ENCODE measurements at regions not wholly inside any gene's neighbourhood (a gene's known extent, or its start where the extent isn't known, plus 50 kb on each side); places are given as distances from the start of the nearest gene placed in this dataset.
"Not testable (repeated sequence)": the region's sequence is repeated elsewhere in the genome, so short reads cannot be mapped to it uniquely, and the experiment has no call there.

DNA sequence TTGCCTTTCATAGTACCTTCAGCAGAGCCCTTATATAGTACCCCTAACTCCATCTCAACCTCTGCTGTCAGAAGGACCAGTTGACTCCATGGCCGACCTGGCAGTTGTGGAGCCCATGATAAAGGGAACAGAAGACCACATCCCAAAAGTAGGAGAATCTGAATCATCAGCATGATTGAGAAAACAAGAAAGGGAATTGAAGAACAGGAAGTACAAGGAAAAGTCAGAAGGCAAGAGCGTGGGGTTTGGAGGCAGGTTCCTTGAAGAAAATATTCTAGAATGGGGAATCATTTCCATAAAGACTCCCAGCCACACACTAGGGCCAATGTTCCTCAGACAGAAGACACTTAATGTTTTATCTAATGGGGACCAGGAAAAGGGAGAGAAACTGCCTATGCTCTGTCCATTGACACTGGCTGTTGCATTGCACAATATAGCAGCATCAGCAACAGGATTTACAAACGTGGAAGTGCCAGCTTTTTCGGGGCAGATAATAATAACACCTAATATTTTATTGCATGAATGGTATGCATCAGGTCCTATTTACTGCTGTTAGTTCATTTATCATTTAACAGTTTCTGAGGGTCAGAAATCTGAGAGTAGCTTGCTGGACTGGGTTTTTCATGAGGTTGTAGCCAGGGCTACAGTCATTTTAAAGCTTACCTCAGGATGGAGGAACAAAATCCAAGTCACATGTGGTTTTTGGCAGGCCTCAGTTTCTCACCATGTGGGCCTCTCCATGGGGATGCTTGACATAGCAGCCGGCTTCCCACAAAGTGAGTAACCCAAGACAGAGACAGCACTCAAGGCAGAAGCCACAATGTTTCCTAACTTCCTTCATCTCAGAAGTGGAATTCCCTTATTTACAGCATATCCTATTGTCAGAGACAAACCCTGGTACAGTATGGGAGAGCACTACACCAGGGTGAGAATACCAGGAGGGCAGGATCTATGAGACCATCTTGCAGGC, 483.4 kb downstream of the PLPP3 start:
- DNase-seq: no peak
- no peak overlapping the region for H3K27ac Mint-ChIP-seq
- CTCF ChIA-PET: interaction anchor here (0.6 kb wide), 1 partner anchor 1437 kb away, joined by 3 read pairs; no protein-coding TSS in a partner anchor

DNA sequence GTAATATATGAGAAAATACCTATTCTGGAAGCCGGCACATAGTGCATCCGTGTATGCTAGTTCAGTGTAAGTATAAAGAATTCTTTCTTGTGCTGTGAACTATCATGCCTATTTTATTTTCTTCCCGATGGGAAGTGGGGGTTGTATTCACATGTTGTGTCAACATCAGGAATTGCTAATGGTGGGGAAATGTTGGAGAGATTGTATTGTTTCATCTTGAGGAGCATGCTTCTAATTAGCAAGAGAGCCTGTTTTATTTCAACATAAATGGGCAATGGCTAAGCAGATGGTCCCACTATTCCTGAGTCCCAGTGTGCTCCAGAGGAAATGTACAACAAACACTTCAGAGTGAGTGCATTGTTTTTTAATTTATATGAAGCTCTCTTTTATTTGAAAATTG, 485.2 kb downstream of the PLPP3 start:
- peaks cover 2% of the 10 kb centered on the region for H3K9me3 Mint-ChIP-seq
- DNase-seq: no peak
- no peaks in the 10 kb centered on the region for H3K27me3 Mint-ChIP-seq
- H3K4me3 Mint-ChIP-seq: no peak overlapping the region
- no peak overlapping the region for H3K27ac Mint-ChIP-seq
- no peaks in the 10 kb centered on the region for H3K4me1 Mint-ChIP-seq
- H3K36me3 Mint-ChIP-seq: no peaks in the 10 kb centered on the region
- CTCF ChIA-PET: no interaction called here

More for the DNA sequence above, 483.4 kb downstream of the PLPP3 start:
- no peaks in the 10 kb centered on the region for H3K27me3 Mint-ChIP-seq
- no peaks in the 10 kb centered on the region for H3K36me3 Mint-ChIP-seq
- peaks cover 2% of the 10 kb centered on the region for H3K9me3 Mint-ChIP-seq
- no peak overlapping the region for H3K4me3 Mint-ChIP-seq
- H3K4me1 Mint-ChIP-seq: no peaks in the 10 kb centered on the region

DNA sequence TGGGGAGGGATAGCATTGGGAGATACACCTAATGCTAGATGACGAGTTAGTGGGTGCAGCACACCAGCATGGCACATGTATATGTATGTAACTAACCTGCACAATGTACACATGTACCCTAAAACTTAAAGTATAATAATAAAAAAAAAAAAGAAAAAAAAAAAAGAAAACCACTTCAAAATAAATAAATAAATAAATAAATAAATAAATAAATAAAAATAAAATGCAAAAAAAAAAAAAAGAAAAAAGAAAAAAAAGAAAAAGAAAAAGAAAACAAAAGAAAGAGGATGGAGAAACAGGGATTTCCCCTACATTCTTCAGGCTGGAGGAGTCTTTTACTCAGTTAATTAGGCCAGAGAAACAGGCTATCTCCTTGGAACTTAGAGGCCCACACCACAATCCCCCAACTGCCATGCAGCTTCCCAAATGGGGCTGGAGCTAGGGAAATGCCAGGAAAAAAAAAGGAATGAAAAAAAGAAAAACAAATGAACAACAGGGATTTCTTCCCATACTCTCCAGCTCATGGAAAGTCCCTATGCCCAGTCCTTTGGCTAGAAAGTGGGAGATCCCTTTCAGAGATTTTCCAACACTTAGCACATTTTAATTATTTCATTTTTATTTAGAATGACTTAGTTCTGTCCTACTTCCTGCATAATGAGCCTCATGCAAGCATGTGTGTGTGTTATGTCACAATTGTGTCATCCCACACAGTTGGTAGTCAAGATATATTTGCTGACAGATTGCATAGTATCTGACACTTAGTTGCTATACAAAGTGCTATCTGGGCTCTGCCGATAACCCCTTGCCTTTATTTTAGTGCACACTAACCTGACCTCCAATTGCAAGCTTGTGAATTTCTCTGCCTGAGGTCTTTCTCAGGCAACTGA, 486.4 kb downstream of the PLPP3 start:
- CTCF ChIA-PET: no interaction called here

DNA sequence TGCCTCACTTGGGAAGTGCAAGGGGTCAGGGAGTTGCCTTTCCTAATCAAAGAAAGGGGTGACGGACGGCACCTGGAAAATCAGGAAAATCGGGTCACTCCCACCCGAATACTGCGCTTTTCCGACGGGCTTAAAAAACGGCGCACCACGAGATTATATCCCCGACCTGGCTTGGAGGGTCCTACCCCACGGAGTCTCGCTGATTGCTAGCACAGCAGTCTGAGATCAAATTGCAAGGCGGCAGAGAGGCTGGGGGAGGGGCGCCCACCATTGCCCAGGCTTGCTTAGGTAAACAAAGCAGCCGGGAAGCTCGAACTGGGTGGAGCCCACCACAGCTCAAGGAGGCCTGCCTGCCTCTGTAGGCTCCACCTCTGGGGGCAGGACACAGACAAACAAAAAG, 489.5 kb downstream of the PLPP3 start:
- H3K9me3 Mint-ChIP-seq, H3K4me3 Mint-ChIP-seq, H3K27me3 Mint-ChIP-seq, H3K27ac Mint-ChIP-seq, DNase-seq, CTCF ChIA-PET, H3K36me3 Mint-ChIP-seq, H3K4me1 Mint-ChIP-seq: not testable (repeated sequence)

More for the DNA sequence above, 486.4 kb downstream of the PLPP3 start:
- Mint-ChIP-seq H3K4me1 (no peaks in the 10 kb centered on the region), H3K4me3 (no peak overlapping the region), H3K27ac (no peak overlapping the region), H3K36me3 (no peaks in the 10 kb centered on the region), H3K9me3 (peaks cover 5% of the 10 kb centered on the region), H3K27me3 (no peaks in the 10 kb centered on the region)
- DNase-seq: no peak

DNA sequence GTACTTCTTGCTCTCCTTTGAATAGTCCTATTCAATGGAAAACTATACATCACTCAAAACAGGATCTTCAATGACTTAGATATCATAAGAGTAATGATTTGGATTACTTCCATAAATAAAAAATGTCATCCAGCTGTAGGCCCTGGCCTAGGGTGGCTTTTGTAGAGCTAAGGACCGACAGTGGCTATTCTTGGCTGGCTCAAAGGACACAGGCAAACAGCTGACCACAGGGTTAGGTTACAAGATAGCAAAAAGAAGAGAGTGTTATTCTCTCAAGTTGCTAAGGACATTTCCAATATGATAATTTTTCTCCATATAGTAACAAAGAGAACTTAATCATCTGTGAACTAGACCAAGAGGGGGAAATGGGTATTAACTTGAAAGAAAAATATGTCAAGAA, 495.1 kb downstream of the PLPP3 start:
- H3K9me3 Mint-ChIP-seq: peaks cover 5% of the 10 kb centered on the region
- H3K36me3 Mint-ChIP-seq: no peaks in the 10 kb centered on the region
- DNase-seq: no peak
- H3K4me1 Mint-ChIP-seq: no peaks in the 10 kb centered on the region
- CTCF ChIA-PET: no interaction called here
- H3K27ac Mint-ChIP-seq: no peak overlapping the region
- H3K27me3 Mint-ChIP-seq: no peaks in the 10 kb centered on the region
- H3K4me3 Mint-ChIP-seq: no peak overlapping the region

DNA sequence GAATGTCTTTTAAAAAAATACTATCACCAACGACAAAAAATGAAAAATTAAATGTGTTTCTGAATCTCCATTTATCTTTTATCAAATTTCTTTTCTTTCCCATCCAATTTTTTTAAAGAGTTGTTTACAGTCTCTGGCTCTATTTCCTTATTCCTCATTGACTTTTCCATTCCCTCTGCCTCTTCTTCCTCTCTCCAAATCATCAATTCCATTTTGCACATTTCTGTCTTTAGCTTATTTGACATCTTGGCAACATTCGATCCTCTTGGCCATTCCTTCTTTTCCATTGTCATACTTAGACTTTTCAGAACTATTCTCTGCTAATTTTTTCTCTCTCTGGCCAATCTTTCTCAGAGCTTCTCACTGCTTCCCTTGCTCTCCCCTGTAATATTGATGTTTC, 497.6 kb downstream of the PLPP3 start:
- H3K27ac Mint-ChIP-seq: no peak overlapping the region
- no peaks in the 10 kb centered on the region for H3K9me3 Mint-ChIP-seq
- H3K36me3 Mint-ChIP-seq: no peaks in the 10 kb centered on the region
- no peak overlapping the region for H3K4me3 Mint-ChIP-seq
- no peak for DNase-seq
- CTCF ChIA-PET: no interaction called here
- H3K4me1 Mint-ChIP-seq: no peaks in the 10 kb centered on the region
- H3K27me3 Mint-ChIP-seq: no peaks in the 10 kb centered on the region

DNA sequence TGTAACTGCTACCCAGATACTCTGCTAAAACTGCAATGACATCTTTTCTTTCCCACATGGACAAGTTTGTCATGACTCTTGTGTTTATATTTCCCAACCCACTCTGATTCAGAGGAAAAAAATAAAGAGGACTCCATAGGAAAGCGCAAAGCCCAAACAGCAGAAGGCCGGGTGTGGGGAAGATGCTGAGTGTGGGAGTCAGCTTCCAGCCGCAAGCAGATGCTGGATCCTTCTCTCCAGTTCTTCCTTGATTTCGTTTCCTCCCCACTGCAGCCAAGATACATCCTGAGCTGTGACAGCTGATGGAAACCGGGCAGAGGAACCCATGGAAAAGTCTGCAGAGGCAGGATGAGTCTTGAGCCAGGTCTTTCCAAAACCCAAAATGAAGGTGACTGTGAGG, 498.2 kb downstream of the PLPP3 start:
- H3K27me3 Mint-ChIP-seq: no peaks in the 10 kb centered on the region
- CTCF ChIA-PET: no interaction called here

DNA sequence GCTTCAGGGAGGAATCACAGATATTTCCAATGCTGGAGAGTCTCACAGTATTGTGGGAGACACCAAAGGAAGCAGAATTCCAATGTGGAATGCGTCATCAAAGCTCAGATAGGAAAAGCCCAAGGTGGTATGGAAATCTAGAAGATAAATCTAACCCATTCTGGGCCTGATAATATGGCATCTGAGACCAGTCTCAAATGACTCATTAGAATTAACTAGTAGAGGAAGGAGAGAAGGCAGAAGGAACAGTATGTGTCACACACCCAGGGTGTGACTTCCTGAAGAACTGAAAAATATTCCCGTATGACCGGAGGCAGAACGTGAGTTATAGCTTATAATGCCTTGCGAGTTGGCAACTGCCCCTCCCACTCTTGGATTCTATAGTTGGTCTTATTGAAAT, 499.2 kb downstream of the PLPP3 start:
- Mint-ChIP-seq H3K27ac (no peak overlapping the region), H3K9me3 (no peaks in the 10 kb centered on the region), H3K36me3 (no peaks in the 10 kb centered on the region), H3K27me3 (no peaks in the 10 kb centered on the region), H3K4me3 (no peak overlapping the region), H3K4me1 (no peaks in the 10 kb centered on the region)
- CTCF ChIA-PET: no interaction called here
- no peak for DNase-seq

More for the DNA sequence above, 498.2 kb downstream of the PLPP3 start:
- DNase-seq: no peak
- Mint-ChIP-seq H3K36me3 (no peaks in the 10 kb centered on the region), H3K4me3 (no peak overlapping the region), H3K27ac (no peak overlapping the region), H3K9me3 (no peaks in the 10 kb centered on the region), H3K4me1 (no peaks in the 10 kb centered on the region)

DNA sequence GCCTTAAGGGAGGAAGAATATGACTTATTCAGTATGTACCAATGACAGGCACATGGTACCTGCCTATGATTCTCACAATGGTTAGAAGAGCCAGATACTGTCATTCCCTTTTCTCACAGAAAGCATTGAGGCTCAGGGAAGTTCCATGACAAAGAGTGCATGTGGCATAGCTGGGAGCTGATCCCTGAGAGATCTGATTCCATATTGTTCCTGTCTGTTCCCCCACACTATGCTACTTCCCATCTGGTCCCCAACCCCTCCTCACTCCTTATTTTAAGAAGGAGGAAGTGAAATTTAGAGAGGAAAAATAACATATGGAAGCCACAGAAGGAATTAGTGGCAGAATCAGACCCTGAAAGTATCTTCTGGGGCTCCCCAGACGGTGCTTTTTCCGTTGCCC, 500.0 kb downstream of the PLPP3 start:
- CTCF ChIA-PET: no interaction called here
- no peak for DNase-seq
- no peaks in the 10 kb centered on the region for H3K9me3 Mint-ChIP-seq
- no peaks in the 10 kb centered on the region for H3K4me1 Mint-ChIP-seq
- H3K27ac Mint-ChIP-seq: no peak overlapping the region
- no peaks in the 10 kb centered on the region for H3K27me3 Mint-ChIP-seq
- H3K4me3 Mint-ChIP-seq: no peak overlapping the region
- no peaks in the 10 kb centered on the region for H3K36me3 Mint-ChIP-seq

DNA sequence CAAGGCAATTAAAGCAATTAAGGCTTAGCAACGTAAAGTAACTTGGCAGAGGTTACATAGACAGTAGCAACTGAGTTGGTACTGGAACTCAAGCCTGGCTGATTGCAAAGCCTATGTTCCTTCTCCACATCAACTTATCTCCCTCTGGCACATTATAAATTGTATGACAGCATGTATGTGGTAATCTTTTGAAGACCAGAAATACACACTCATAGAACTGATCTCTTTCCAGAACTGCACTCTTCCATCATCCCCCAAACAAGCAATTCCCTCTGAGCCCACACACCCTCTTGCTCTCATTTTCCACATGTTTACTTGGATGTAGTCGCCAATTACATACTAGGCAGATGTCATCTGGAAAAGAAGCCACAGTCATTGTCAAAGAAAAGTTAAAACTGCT, 502.2 kb downstream of the PLPP3 start:
- CTCF ChIA-PET: no interaction called here

DNA sequence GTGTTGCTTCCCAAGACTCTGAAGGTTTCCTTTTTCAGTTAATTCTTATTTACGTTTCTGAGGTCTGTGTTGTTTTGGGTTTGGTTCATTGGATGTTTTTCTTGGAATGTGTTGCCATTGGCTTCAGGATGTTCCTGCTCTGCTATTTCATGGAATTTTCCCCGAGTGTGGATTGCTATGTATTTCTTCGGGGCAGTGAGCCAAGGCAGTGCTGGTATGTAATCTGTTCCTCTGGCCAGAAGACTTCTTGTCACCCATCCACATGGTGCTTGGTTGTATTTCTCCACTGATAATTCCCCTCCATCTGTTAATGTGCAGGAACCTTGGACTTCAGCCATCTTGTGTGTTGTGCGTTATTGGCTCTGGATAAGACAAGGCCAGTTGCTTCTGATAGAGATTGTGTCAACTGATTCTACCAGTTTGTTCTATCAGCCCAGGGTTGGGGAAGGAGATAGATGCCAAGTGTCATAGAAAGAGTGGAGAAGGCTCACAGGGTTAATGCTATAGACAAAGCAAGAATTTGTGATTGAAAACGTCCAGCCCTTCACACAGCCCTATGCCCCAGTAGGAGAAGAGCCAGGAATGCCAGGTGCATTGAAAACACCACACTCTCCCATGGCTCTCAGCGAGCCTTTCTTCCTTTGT, 505.2 kb downstream of the PLPP3 start:
- no peak for DNase-seq
- H3K27ac Mint-ChIP-seq: no peak overlapping the region
- no peaks in the 10 kb centered on the region for H3K27me3 Mint-ChIP-seq
- H3K9me3 Mint-ChIP-seq: no peaks in the 10 kb centered on the region
- no peak overlapping the region for H3K4me3 Mint-ChIP-seq
- CTCF ChIA-PET: no interaction called here
- no peaks in the 10 kb centered on the region for H3K4me1 Mint-ChIP-seq
- H3K36me3 Mint-ChIP-seq: no peaks in the 10 kb centered on the region

More for the DNA sequence above, 502.2 kb downstream of the PLPP3 start:
- Mint-ChIP-seq H3K4me1 (no peaks in the 10 kb centered on the region), H3K27ac (no peak overlapping the region), H3K36me3 (no peaks in the 10 kb centered on the region), H3K27me3 (no peaks in the 10 kb centered on the region), H3K9me3 (no peaks in the 10 kb centered on the region), H3K4me3 (no peak overlapping the region)
- DNase-seq: no peak

DNA sequence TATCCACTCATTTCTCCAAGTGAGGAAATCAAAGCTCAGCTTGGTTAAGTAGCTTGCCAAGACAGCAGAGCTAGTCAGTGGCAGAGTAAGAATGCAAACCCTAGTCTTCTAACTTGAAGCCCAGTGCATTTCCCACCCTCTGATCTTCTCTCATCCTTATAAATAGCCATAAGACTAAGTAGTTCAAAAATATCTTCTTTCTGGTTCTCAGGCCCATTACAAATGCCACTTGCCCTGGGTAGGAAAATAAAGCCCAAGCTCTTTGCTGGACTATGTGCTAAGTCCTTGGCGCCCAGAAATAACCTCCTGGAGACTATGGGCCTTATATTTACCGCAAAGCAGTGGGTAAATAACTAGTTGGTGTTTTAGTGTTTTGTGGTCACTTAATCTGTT, 505.8 kb downstream of the PLPP3 start:
- H3K27ac Mint-ChIP-seq: no peak overlapping the region

DNA sequence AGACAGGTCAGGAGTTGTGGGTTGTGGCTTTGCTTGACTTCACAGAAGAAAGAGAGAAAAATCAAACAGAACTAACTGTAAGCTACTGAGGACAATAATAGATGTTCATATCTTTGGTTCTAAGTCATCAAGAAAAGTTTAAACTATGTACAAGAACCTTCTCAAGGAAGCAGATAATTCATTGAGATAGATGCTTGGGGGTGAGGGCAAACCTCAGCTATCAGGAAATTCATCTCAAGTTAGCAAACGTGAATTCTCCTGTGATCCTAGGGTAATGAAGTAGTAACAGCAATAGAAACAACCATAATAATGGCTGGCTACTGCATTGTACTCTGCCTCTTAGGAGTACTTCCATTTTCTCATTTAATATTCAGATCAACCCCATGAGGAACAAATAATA, 506.2 kb downstream of the PLPP3 start:
- Mint-ChIP-seq H3K9me3 (no peaks in the 10 kb centered on the region), H3K27me3 (no peaks in the 10 kb centered on the region), H3K27ac (no peak overlapping the region), H3K36me3 (no peaks in the 10 kb centered on the region), H3K4me1 (no peaks in the 10 kb centered on the region), H3K4me3 (no peak overlapping the region)
- no peak for DNase-seq
- CTCF ChIA-PET: no interaction called here

More for the DNA sequence above, 505.8 kb downstream of the PLPP3 start:
- no peaks in the 10 kb centered on the region for H3K9me3 Mint-ChIP-seq
- H3K4me3 Mint-ChIP-seq: no peak overlapping the region
- H3K27me3 Mint-ChIP-seq: no peaks in the 10 kb centered on the region
- H3K36me3 Mint-ChIP-seq: no peaks in the 10 kb centered on the region
- H3K4me1 Mint-ChIP-seq: no peaks in the 10 kb centered on the region
- no peak for DNase-seq
- CTCF ChIA-PET: no interaction called here

DNA sequence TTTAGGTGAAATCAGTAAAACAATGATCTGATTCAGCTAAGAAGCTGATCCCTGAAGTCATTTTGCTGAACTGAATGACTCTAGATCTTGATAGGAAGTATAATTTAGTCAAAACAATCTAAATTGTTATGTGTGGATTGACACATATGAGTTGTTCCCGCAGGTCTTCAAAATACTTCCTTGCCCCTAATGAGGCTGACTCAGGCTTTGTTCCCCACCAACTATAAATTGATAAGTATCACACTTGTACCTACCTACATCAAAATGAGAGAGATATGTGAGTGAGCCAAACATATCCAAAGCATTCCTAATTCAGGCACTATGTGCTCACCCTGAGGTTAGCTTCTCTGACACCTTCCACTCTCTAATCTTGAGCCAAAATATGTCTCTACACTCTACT, 507.1 kb downstream of the PLPP3 start:
- Mint-ChIP-seq H3K36me3 (no peaks in the 10 kb centered on the region), H3K27ac (no peak overlapping the region), H3K27me3 (no peaks in the 10 kb centered on the region), H3K4me1 (no peaks in the 10 kb centered on the region), H3K4me3 (no peak overlapping the region), H3K9me3 (no peaks in the 10 kb centered on the region)
- CTCF ChIA-PET: no interaction called here
- no peak for DNase-seq
